ENCODE measurements at regions not wholly inside any gene's neighbourhood (a gene's known extent, or its start where the extent isn't known, plus 50 kb on each side); places are given as distances from the start of the nearest gene placed in this dataset.

GRCh38 chr15:81073801-81074200, 60.3 kb upstream of the CFAP161 start:
- Histone ChIP-seq H3K27ac (ENCODE audit: low read depth) (no peak overlapping the region), H3K4me1 (ENCODE audit: insufficient read depth) (no peaks in the 10 kb centered on the region), H2AFZ (no peak overlapping the region), H4K20me1 (replicated peaks; ENCODE audit: insufficient read depth) (no peaks in the 10 kb centered on the region), H3K27me3 (ENCODE audit: insufficient read depth) (no peaks in the 10 kb centered on the region), H3K4me2 (no peak overlapping the region), H3K9me2 (ENCODE audit: insufficient read depth) (no peaks in the 10 kb centered on the region), H3K4me3 (no peak overlapping the region), H3K36me3 (ENCODE audit: insufficient read depth) (no peaks in the 10 kb centered on the region), H3F3A (replicated peaks; ENCODE audit: low read depth) (no peaks in the 10 kb centered on the region), H3K79me2 (replicated peaks; ENCODE audit: insufficient read depth) (no peaks in the 10 kb centered on the region)
- Mint-ChIP-seq H3K36me3 (ENCODE audit: low read depth) (no peaks in the 10 kb centered on the region), H3K27me3 (ENCODE audit: insufficient read depth, low read depth, poor library complexity) (peaks cover 1% of the 10 kb centered on the region), H3K27ac (no peak overlapping the region), H3K9me3 (peaks cover 4% of the 10 kb centered on the region; the same call in 2 of the 3 replicates), H3K4me1 (no peaks in the 10 kb centered on the region), H3K4me3 (no peak overlapping the region)
- TF ChIP-seq CTCF (conservative IDR thresholded peaks at IDR 0.05; ENCODE audit: low read depth in 2 of 2) (no peak), ZNF114 (CRISPR knock-in tag; IDR thresholded peaks at IDR 0.05) (no peak), ZNF331 (CRISPR knock-in tag; IDR thresholded peaks at IDR 0.05; ENCODE audit: low read depth) (no peak), ZNF462 (CRISPR knock-in tag; IDR thresholded peaks at IDR 0.05) (no peak), REST (IDR thresholded peaks at IDR 0.05; ENCODE audit: unreplicated experiment) (no peak), JUNB (IDR thresholded peaks at IDR 0.05; ENCODE audit: unreplicated experiment) (no peak), EZH2phosphoT487 (IDR thresholded peaks at IDR 0.05; ENCODE audit: unreplicated experiment) (no peak), STAT1 (IDR thresholded peaks at IDR 0.05; ENCODE audit: unreplicated experiment) (no peak), CREB1 (CRISPR knock-in tag; IDR thresholded peaks at IDR 0.05; ENCODE audit: low read depth) (no peak), POLR2AphosphoS5 (IDR thresholded peaks at IDR 0.05; ENCODE audit: low read depth) (no peak)
- DNase-seq (ENCODE audit: low spot score) (no peak), ATAC-seq (no peak)
